ENCODE measurements at regions not wholly inside any gene's neighbourhood (a gene's known extent, or its start where the extent isn't known, plus 50 kb on each side); places are given as distances from the start of the nearest gene placed in this dataset.

DNA sequence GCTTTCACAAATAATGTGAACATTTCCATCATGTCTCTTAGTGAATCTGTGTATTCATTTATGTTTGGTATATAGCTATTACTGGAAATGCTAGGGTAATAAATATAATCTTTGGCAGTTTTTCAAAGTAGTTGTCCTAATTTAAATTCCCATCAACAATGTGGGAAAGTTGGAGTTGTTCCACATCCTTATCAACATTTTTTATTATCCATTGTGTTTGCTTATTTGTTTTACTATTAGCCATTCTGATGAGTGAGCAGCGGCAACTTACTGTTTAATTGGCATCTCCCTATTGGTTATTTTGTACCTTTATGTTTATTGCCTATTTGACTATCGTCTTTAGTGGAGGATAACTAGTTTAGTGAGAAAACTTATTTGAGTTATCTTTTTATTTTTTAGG lies 121.1 kb upstream of the CCN2 start:
- Histone ChIP-seq H3K27me3 (no peaks in the 10 kb centered on the region), H3K9me3 (no peaks in the 10 kb centered on the region), H3K4me3 (no peak overlapping the region), H3K36me3 (no peaks in the 10 kb centered on the region), H3K4me1 (no peaks in the 10 kb centered on the region), H3K27ac (no peak overlapping the region)
- no peak for DNase-seq
- TF ChIP-seq, protein P1, sequence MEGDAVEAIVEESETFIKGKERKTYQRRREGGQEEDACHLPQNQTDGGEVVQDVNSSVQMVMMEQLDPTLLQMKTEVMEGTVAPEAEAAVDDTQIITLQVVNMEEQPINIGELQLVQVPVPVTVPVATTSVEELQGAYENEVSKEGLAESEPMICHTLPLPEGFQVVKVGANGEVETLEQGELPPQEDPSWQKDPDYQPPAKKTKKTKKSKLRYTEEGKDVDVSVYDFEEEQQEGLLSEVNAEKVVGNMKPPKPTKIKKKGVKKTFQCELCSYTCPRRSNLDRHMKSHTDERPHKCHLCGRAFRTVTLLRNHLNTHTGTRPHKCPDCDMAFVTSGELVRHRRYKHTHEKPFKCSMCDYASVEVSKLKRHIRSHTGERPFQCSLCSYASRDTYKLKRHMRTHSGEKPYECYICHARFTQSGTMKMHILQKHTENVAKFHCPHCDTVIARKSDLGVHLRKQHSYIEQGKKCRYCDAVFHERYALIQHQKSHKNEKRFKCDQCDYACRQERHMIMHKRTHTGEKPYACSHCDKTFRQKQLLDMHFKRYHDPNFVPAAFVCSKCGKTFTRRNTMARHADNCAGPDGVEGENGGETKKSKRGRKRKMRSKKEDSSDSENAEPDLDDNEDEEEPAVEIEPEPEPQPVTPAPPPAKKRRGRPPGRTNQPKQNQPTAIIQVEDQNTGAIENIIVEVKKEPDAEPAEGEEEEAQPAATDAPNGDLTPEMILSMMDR (IDR thresholded peaks at IDR 0.05) = no peak
- intact Hi-C loops (cut with DNase I) = no loop called here
- no peak for ATAC-seq

DNA sequence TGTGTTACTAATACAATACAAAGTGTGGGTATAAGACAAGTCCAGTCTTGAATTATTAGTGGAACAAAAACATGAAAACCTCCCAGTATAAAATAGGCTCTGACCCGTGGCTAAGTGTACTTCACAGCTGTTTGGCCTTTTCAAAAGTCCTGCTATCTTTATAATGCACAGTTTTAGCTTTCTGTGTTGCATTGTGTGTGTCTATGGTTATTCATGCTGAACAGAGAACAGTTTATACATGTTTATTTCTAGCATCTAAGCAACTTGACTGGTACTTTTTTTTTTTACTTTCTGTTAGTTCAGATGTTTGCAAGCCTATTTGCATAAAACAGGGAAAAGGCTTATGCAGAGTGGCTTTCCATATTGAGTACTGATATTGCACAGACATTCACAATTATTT lies 119.2 kb upstream of the CCN2 start:
- H3K4me3 ChIP-seq = no peak overlapping the region
- no peaks in the 10 kb centered on the region for H3K27me3 ChIP-seq
- H3K9me3 ChIP-seq = no peaks in the 10 kb centered on the region
- H3K4me1 ChIP-seq = no peaks in the 10 kb centered on the region
- ATAC-seq = no peak
- DNase-seq = no peak
- H3K27ac ChIP-seq = no peak overlapping the region
- TF ChIP-seq, protein P1 (IDR thresholded peaks at IDR 0.05) = no peak
- intact Hi-C loops (cut with DNase I) = no loop called here
- no peaks in the 10 kb centered on the region for H3K36me3 ChIP-seq

- ATAC-seq = no peak
- H3K4me3 ChIP-seq = no peak overlapping the region
- no peaks in the 10 kb centered on the region for H3K4me1 ChIP-seq
- no peak for DNase-seq
- intact Hi-C loops (cut with DNase I) = no loop called here
- TF ChIP-seq, protein P1 (IDR thresholded peaks at IDR 0.05) = no peak
- no peaks in the 10 kb centered on the region for H3K27me3 ChIP-seq
- H3K9me3 ChIP-seq = no peaks in the 10 kb centered on the region
- no peak overlapping the region for H3K27ac ChIP-seq
- H3K36me3 ChIP-seq = no peaks in the 10 kb centered on the region
Measured at GRCh38 chr6:132068766-132069165, 117.6 kb upstream of the CCN2 start.

GRCh38 chr6:132067286-132067685 lies 116.1 kb upstream of the CCN2 start:
- Histone ChIP-seq H3K27me3 (no peaks in the 10 kb centered on the region), H3K9me3 (no peaks in the 10 kb centered on the region), H3K4me3 (no peak overlapping the region), H3K36me3 (no peaks in the 10 kb centered on the region), H3K4me1 (no peaks in the 10 kb centered on the region), H3K27ac (no peak overlapping the region)
- ATAC-seq (no peak), DNase-seq (no peak)
- TF ChIP-seq, protein P1 (IDR thresholded peaks at IDR 0.05) = no peak
- intact Hi-C loops (cut with DNase I) = no loop called here

GRCh38 chr6:132065556-132065955 lies 114.4 kb upstream of the CCN2 start:
- H3K4me3 ChIP-seq = no peak overlapping the region
- H3K36me3 ChIP-seq = no peaks in the 10 kb centered on the region
- no peaks in the 10 kb centered on the region for H3K27me3 ChIP-seq
- H3K4me1 ChIP-seq = no peaks in the 10 kb centered on the region
- no peak overlapping the region for H3K27ac ChIP-seq
- H3K9me3 ChIP-seq = no peaks in the 10 kb centered on the region
- intact Hi-C loops (cut with DNase I) = no loop called here
- no peak for DNase-seq
- TF ChIP-seq, protein P1 (IDR thresholded peaks at IDR 0.05) = no peak
- no peak for ATAC-seq

DNA sequence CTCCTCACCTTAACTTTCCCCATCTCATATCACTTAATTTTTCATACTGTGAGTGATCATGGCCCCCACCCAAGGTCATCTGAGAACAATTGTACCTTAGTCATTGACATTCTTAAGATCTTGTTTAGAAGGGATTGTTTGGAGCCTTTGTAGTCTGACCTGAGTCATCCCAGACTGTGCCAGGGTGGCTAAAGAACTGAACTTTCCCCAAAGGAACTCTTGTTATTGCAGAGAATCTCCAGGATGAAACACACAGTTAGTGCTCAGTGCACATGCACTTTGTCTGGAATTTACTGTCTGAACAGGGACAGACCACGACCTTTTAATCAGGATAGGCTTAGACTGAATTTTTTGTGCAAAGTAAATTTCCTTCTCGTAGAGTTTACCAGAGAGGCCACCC lies 112.6 kb upstream of the CCN2 start:
- TF ChIP-seq, protein P1 (IDR thresholded peaks at IDR 0.05) = no peak
- no peaks in the 10 kb centered on the region for H3K9me3 ChIP-seq
- intact Hi-C loops (cut with DNase I) = no loop called here
- no peaks in the 10 kb centered on the region for H3K27me3 ChIP-seq
- H3K4me1 ChIP-seq = no peaks in the 10 kb centered on the region
- no peak overlapping the region for H3K4me3 ChIP-seq
- DNase-seq (no peak), ATAC-seq (no peak)
- no peak overlapping the region for H3K27ac ChIP-seq
- H3K36me3 ChIP-seq = no peaks in the 10 kb centered on the region
